ENCODE measurements at regions not wholly inside any gene's neighbourhood (a gene's known extent, or its start where the extent isn't known, plus 50 kb on each side); places are given as distances from the start of the nearest gene placed in this dataset.

- peak; percentile 33; the same call in 1 of the 3 replicates for ATAC-seq (ENCODE audit: insufficient read depth, low read depth)
- H3K4me3 ChIP-seq (ENCODE audit: low read depth in 1 of 2, low read length in 2 of 2) = no peak overlapping the region
- no peaks in the 10 kb centered on the region for H3K4me1 ChIP-seq (ENCODE audit: insufficient read depth, low read length)
- H4K20me1 ChIP-seq (ENCODE audit: insufficient read depth, low read length) = no peaks in the 10 kb centered on the region
- H3K27me3 ChIP-seq (ENCODE audit: insufficient read depth, low read length, poor library complexity) = peaks cover 4% of the 10 kb centered on the region
- no peak for TF ChIP-seq CTCF (IDR thresholded peaks at IDR 0.05; ENCODE audit: borderline replicate concordance, extremely low read depth, low read length, poor library complexity, severe bottlenecking)
- TF ChIP-seq EZH2 (IDR thresholded peaks at IDR 0.05; ENCODE audit: borderline replicate concordance, low read depth, low read length, severe bottlenecking) = no peak
- H3K27ac ChIP-seq (ENCODE audit: low read length) = no peak overlapping the region
- H3K79me2 ChIP-seq (ENCODE audit: insufficient read depth, low read length) = no peaks in the 10 kb centered on the region
- DNase-seq = peak; percentile 9
- no peak overlapping the region for H3K9ac ChIP-seq (ENCODE audit: low read depth, low read length)
- no peak overlapping the region for H2AFZ ChIP-seq (ENCODE audit: low read depth, low read length)
- no peak overlapping the region for H3K4me2 ChIP-seq (ENCODE audit: insufficient read depth, low read length)
- H3K9me3 ChIP-seq (ENCODE audit: insufficient read depth, low read length, severe bottlenecking) = no peaks in the 10 kb centered on the region
- H3K36me3 ChIP-seq (ENCODE audit: insufficient read depth, low read length) = no peaks in the 10 kb centered on the region
These were observed 352.3 kb upstream of the MEIS1 start for GRCh38 chr2:66082581-66082980.

- H3K4me2 ChIP-seq (ENCODE audit: insufficient read depth, low read length) = no peak overlapping the region
- TF ChIP-seq CTCF (IDR thresholded peaks at IDR 0.05; ENCODE audit: borderline replicate concordance, extremely low read depth, low read length, poor library complexity, severe bottlenecking) (no peak), EZH2 (IDR thresholded peaks at IDR 0.05; ENCODE audit: borderline replicate concordance, low read depth, low read length, severe bottlenecking) (no peak)
- DNase-seq (no peak), ATAC-seq (ENCODE audit: insufficient read depth, low read depth) (no peak)
- no peaks in the 10 kb centered on the region for H3K4me1 ChIP-seq (ENCODE audit: insufficient read depth, low read length)
- no peak overlapping the region for H3K4me3 ChIP-seq (ENCODE audit: low read depth in 1 of 2, low read length in 2 of 2)
- H3K36me3 ChIP-seq (ENCODE audit: insufficient read depth, low read length) = no peaks in the 10 kb centered on the region
- no peak overlapping the region for H3K27ac ChIP-seq (ENCODE audit: low read length)
- H3K9me3 ChIP-seq (ENCODE audit: insufficient read depth, low read length, severe bottlenecking) = no peaks in the 10 kb centered on the region
- H3K27me3 ChIP-seq (ENCODE audit: insufficient read depth, low read length, poor library complexity) = peaks cover 4% of the 10 kb centered on the region
- H3K79me2 ChIP-seq (ENCODE audit: insufficient read depth, low read length) = no peaks in the 10 kb centered on the region
- no peak overlapping the region for H3K9ac ChIP-seq (ENCODE audit: low read depth, low read length)
- no peak overlapping the region for H2AFZ ChIP-seq (ENCODE audit: low read depth, low read length)
- no peaks in the 10 kb centered on the region for H4K20me1 ChIP-seq (ENCODE audit: insufficient read depth, low read length)
These were observed 354.8 kb upstream of the MEIS1 start for GRCh38 chr2:66080127-66080526.

GRCh38 chr2:66073172-66073571 lies 361.8 kb upstream of the MEIS1 start:
- Histone ChIP-seq H3K27ac (ENCODE audit: low read length) (no peak overlapping the region), H3K79me2 (ENCODE audit: insufficient read depth, low read length) (no peaks in the 10 kb centered on the region), H4K20me1 (ENCODE audit: insufficient read depth, low read length) (no peaks in the 10 kb centered on the region), H2AFZ (ENCODE audit: low read depth, low read length) (no peak overlapping the region), H3K9me3 (ENCODE audit: insufficient read depth, low read length, severe bottlenecking) (no peaks in the 10 kb centered on the region), H3K4me1 (ENCODE audit: insufficient read depth, low read length) (no peaks in the 10 kb centered on the region), H3K4me3 (ENCODE audit: low read depth in 1 of 2, low read length in 2 of 2) (no peak overlapping the region), H3K36me3 (ENCODE audit: insufficient read depth, low read length) (no peaks in the 10 kb centered on the region), H3K4me2 (ENCODE audit: insufficient read depth, low read length) (no peak overlapping the region), H3K9ac (ENCODE audit: low read depth, low read length) (no peak overlapping the region), H3K27me3 (ENCODE audit: insufficient read depth, low read length, poor library complexity) (peaks cover 7% of the 10 kb centered on the region)
- TF ChIP-seq EZH2 (IDR thresholded peaks at IDR 0.05; ENCODE audit: borderline replicate concordance, low read depth, low read length, severe bottlenecking) = no peak
- no peak for TF ChIP-seq CTCF (IDR thresholded peaks at IDR 0.05; ENCODE audit: borderline replicate concordance, extremely low read depth, low read length, poor library complexity, severe bottlenecking)
- DNase-seq (no peak), ATAC-seq (ENCODE audit: insufficient read depth, low read depth) (no peak)
